ENCODE measurements at regions not wholly inside any gene's neighbourhood (a gene's known extent, or its start where the extent isn't known, plus 50 kb on each side); places are given as distances from the start of the nearest gene placed in this dataset.

DNA sequence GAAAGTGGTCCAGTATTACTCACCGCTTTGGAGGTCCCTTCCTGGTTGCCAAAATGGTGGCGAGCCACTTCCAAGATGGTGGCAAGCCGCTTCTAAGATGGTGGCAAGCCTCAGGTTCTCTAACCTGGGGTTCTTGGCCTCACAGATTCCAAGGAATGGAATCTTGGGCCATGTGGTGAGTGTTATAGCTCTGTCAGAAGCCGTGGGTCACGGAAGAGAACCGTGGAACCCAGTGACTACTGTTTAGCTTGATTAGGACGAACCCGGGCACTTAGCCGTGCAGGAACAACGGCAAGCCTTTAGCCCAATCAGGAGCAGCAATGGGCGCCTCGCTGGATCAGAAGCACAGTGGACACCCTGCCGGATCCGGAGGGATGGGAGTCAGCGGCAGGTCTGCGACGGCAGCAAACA is 356.2 kb upstream of the TMPRSS15 start:
- FAIRE-seq, result no peak
- POLR2A ChIA-PET, result no interaction called here

DNA sequence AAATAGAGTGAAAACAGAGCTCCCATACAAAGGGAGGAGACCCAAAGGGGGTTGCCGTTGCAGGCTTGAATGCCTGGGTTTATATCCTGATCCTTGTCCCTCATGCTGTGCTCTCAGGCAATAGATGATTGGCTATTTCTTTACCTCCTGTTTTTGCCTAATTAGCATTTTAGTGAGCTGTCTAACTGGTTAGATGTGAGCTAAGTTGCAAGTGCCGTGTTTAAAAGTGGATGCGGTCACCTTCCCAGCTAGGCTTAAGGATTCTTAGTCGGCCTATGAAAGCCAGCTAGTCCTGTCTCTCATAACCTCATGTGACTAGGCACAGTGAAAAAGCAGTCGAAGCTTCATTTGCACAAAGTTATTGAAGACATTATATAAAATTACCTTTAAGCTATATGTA is 356.7 kb upstream of the TMPRSS15 start:
- ChIA-PET CTCF (no interaction called here), POLR2A (no interaction called here)
- no peak overlapping the region for H3K9ac ChIP-seq (replicated peaks; ENCODE audit: extremely low read depth, insufficient read depth, low read length)
- H4K20me1 ChIP-seq (replicated peaks; ENCODE audit: control insufficient read depth, extremely low read depth, insufficient read depth, low read length), result no peaks in the 10 kb centered on the region
- FAIRE-seq, result no peak
- no peaks in the 10 kb centered on the region for H3K27me3 ChIP-seq (ENCODE audit: control insufficient read depth in 2 of 2, insufficient read depth in 2 of 2, low read length in 2 of 2)
- H3K9me3 ChIP-seq (replicated peaks; ENCODE audit: control insufficient read depth, insufficient read depth, low read length), result no peaks in the 10 kb centered on the region
- H3K4me1 ChIP-seq (ENCODE audit: control insufficient read depth, extremely low read depth, insufficient read depth, low read length), result no peaks in the 10 kb centered on the region
- no peak for TF ChIP-seq EZH2 (IDR thresholded peaks at IDR 0.05; ENCODE audit: borderline replicate concordance, low read depth, low read length, severe bottlenecking)
- no peak for TF ChIP-seq POLR2A (IDR thresholded peaks at IDR 0.05; ENCODE audit: low read depth, low read length)
- TF ChIP-seq, protein P1, sequence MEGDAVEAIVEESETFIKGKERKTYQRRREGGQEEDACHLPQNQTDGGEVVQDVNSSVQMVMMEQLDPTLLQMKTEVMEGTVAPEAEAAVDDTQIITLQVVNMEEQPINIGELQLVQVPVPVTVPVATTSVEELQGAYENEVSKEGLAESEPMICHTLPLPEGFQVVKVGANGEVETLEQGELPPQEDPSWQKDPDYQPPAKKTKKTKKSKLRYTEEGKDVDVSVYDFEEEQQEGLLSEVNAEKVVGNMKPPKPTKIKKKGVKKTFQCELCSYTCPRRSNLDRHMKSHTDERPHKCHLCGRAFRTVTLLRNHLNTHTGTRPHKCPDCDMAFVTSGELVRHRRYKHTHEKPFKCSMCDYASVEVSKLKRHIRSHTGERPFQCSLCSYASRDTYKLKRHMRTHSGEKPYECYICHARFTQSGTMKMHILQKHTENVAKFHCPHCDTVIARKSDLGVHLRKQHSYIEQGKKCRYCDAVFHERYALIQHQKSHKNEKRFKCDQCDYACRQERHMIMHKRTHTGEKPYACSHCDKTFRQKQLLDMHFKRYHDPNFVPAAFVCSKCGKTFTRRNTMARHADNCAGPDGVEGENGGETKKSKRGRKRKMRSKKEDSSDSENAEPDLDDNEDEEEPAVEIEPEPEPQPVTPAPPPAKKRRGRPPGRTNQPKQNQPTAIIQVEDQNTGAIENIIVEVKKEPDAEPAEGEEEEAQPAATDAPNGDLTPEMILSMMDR (IDR thresholded peaks at IDR 0.05; ENCODE audit: extremely low read depth in 1 of 2, insufficient read depth in 1 of 2, low read depth in 1 of 2, low read length in 2 of 2), result no peak
- TF ChIP-seq GATA2 (IDR thresholded peaks at IDR 0.05; ENCODE audit: insufficient read depth, insufficient read length, low read depth, low read length), result no peak
- no peak for TF ChIP-seq JUN (IDR thresholded peaks at IDR 0.05; ENCODE audit: borderline replicate concordance, insufficient read depth, insufficient read length, low read depth)
- TF ChIP-seq POLR2AphosphoS5 (IDR thresholded peaks at IDR 0.05; ENCODE audit: insufficient read depth, low read depth, low read length), result no peak
- TF ChIP-seq, protein P2, sequence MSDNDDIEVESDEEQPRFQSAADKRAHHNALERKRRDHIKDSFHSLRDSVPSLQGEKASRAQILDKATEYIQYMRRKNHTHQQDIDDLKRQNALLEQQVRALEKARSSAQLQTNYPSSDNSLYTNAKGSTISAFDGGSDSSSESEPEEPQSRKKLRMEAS (IDR thresholded peaks at IDR 0.05; ENCODE audit: insufficient read depth, insufficient read length), result no peak
- no peak for TF ChIP-seq MYC (IDR thresholded peaks at IDR 0.05; ENCODE audit: low read depth, low read length)
- TF ChIP-seq FOS (IDR thresholded peaks at IDR 0.05; ENCODE audit: borderline replicate concordance, insufficient read depth, low read length), result no peak
- H3K4me2 ChIP-seq (ENCODE audit: insufficient read depth, low read length), result no peak overlapping the region
- no peaks in the 10 kb centered on the region for H3K79me2 ChIP-seq (ENCODE audit: control insufficient read depth, insufficient read depth, low read length)
- no peak overlapping the region for H3K27ac ChIP-seq (ENCODE audit: insufficient read depth, low read depth, low read length)
- H3K9me1 ChIP-seq (replicated peaks; ENCODE audit: control insufficient read depth, extremely low read depth, insufficient read depth, low read length), result no peaks in the 10 kb centered on the region
- H3K36me3 ChIP-seq (ENCODE audit: control insufficient read depth in 2 of 2, extremely low read depth in 1 of 2, insufficient read depth in 2 of 2, low read length in 2 of 2), result no peaks in the 10 kb centered on the region
- H2AFZ ChIP-seq (ENCODE audit: low read depth, low read length), result no peak overlapping the region
- dilution Hi-C loops (cut with MboI; ENCODE audit: extremely low pct_ligation_motif_present, low sequenced_read_pairs) (no loop called here), intact Hi-C loops (cut with micrococcal nuclease) (no loop called here)
- DNase-seq (ENCODE audit: low read depth, low spot score), result no peak
- no peak overlapping the region for H3K4me3 ChIP-seq (replicated peaks in 1 of 3; ENCODE audit: insufficient read depth in 1 of 3, low read depth in 1 of 3, low read length in 3 of 3)
- no TSS peak for BruUV-seq (replicated peaks)

More for the DNA sequence above, 356.2 kb upstream of the TMPRSS15 start:
- H2AFZ ChIP-seq (ENCODE audit: low read depth, low read length), result no peak overlapping the region
- CTCF ChIA-PET, result no interaction called here
- H3K9ac ChIP-seq (replicated peaks; ENCODE audit: extremely low read depth, insufficient read depth, low read length), result no peak overlapping the region
- no peak overlapping the region for H3K4me3 ChIP-seq (replicated peaks in 1 of 3; ENCODE audit: insufficient read depth in 1 of 3, low read depth in 1 of 3, low read length in 3 of 3)
- DNase-seq (ENCODE audit: low read depth, low spot score), result no peak
- no peaks in the 10 kb centered on the region for H4K20me1 ChIP-seq (replicated peaks; ENCODE audit: control insufficient read depth, extremely low read depth, insufficient read depth, low read length)
- H3K4me1 ChIP-seq (ENCODE audit: control insufficient read depth, extremely low read depth, insufficient read depth, low read length), result no peaks in the 10 kb centered on the region
- H3K9me1 ChIP-seq (replicated peaks; ENCODE audit: control insufficient read depth, extremely low read depth, insufficient read depth, low read length), result no peaks in the 10 kb centered on the region
- no peaks in the 10 kb centered on the region for H3K27me3 ChIP-seq (ENCODE audit: control insufficient read depth in 2 of 2, insufficient read depth in 2 of 2, low read length in 2 of 2)
- no peaks in the 10 kb centered on the region for H3K36me3 ChIP-seq (ENCODE audit: control insufficient read depth in 2 of 2, extremely low read depth in 1 of 2, insufficient read depth in 2 of 2, low read length in 2 of 2)
- dilution Hi-C loops (cut with MboI; ENCODE audit: extremely low pct_ligation_motif_present, low sequenced_read_pairs), result no loop called here
- H3K27ac ChIP-seq (ENCODE audit: insufficient read depth, low read depth, low read length), result no peak overlapping the region
- no peaks in the 10 kb centered on the region for H3K79me2 ChIP-seq (ENCODE audit: control insufficient read depth, insufficient read depth, low read length)
- TF ChIP-seq FOS (IDR thresholded peaks at IDR 0.05; ENCODE audit: borderline replicate concordance, insufficient read depth, low read length), result no peak
- no peak for TF ChIP-seq GATA2 (IDR thresholded peaks at IDR 0.05; ENCODE audit: insufficient read depth, insufficient read length, low read depth, low read length)
- TF ChIP-seq, protein P1 (IDR thresholded peaks at IDR 0.05; ENCODE audit: extremely low read depth in 1 of 2, insufficient read depth in 1 of 2, low read depth in 1 of 2, low read length in 2 of 2), result no peak
- TF ChIP-seq EZH2 (IDR thresholded peaks at IDR 0.05; ENCODE audit: borderline replicate concordance, low read depth, low read length, severe bottlenecking), result no peak
- BruUV-seq (replicated peaks), result no TSS peak
- intact Hi-C loops (cut with micrococcal nuclease), result no loop called here
- H3K9me3 ChIP-seq (replicated peaks; ENCODE audit: control insufficient read depth, insufficient read depth, low read length), result no peaks in the 10 kb centered on the region
- H3K4me2 ChIP-seq (ENCODE audit: insufficient read depth, low read length), result no peak overlapping the region

Data from endothelial cell of umbilical vein (primary cell).